ENCODE measurements at regions not wholly inside any gene's neighbourhood (a gene's known extent, or its start where the extent isn't known, plus 50 kb on each side); places are given as distances from the start of the nearest gene placed in this dataset.
A peak's percentile ranks its signal among the peaks of the same experiment; 100 is the strongest.

DNA sequence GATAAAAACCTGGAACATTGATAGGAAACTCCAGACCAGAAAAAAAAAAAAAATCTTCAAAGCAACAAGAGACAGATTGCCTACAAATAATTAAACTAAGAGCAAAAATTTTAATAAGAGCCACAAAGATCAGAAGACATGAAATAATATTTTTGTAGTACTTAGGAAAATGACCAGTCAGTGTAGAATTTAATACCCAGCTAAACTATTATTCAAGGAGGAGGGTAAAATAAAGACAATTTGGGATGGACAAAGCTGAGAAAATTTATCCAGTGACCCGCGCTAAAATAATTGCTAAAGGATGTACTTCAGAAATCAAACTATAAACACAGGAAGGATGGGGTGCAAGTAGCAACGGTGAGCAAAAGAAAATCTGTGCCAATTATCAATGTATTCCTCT lies 133.2 kb downstream of the AQP9 start:
- DNase-seq: no peak

DNA sequence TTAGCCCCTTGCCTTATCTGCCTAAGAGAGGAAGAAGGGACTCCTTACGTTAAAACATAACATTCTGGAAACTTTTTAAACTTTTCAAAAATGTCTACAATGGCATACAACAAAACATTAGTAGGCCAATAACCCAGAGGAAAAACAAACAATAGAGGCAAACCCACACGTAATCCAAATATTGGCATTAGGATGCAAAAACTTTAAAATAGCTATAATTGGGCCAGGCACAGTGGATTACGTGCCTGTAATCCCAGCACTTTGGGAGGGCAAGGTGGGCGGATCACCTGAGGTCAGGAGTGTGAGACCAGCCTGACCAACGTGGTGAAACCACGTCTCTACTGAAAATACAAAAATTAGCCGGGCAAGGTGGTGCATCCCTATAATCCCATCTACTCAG lies 134.9 kb downstream of the AQP9 start:
- DNase-seq: no peak

DNA sequence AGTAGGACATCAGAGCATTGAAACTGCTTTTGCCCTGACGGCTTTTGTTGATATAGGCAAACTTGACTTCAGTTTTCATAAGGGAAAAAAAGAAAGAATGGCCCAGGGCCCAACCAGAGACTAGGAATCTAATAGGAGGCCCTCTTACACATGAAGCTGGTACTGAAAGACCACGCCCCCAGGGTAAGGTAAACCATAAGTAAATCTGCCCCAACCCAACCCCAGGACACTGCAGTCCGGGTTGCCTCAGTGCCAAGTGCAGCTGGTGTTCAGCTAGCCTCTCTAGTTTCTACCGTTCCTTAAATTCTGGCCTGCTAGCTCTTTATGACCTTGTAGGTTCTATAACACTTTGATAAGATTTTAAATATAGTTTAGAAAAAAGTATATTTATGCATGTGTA lies 136.7 kb downstream of the AQP9 start:
- peak; percentile 22 for DNase-seq

- DNase-seq: no peak
Observed at GRCh38 chr15:58275785-58276184, 137.6 kb downstream of the AQP9 start.

DNA sequence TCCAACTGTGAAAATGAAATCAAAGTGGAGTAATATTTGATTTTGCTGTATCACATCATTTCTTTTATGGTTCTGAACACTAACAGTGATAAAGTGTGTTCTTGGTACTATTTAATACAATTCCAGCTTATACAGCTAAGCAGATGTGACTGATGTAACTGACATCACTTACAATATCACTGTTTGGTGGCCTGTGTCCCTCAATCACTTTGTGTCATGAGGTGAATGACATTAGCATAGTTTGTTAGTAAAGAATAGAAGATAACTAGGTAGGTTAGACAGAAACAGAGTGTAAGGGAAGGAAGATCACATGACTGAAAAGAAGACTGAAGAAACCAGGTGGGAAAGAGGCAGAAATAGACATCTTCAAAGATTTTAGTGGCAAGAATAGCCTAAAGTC lies 138.7 kb downstream of the AQP9 start:
- no peak for DNase-seq

DNA sequence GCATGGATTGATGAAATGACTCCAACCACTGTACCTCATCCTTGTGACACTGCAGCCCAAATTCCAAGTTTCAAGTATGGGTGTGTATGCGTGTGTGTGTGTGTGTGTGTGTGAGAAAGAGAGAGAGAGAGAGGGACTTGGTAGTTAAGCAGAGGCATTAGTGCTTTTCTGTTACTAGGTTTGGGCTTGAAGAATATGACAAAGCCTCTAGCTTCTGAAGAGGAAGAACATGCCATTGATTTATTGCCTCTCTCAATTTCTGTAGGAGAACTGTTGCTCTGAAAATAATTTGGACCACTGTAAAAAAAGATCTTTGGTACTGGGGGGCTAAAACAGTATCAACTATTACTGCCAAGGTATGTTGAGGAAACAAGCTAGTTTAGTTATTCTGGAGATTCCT lies 139.2 kb downstream of the AQP9 start:
- no peak for DNase-seq

- DNase-seq: no peak
Observed at GRCh38 chr15:58279106-58279505, 140.9 kb downstream of the AQP9 start.

DNA sequence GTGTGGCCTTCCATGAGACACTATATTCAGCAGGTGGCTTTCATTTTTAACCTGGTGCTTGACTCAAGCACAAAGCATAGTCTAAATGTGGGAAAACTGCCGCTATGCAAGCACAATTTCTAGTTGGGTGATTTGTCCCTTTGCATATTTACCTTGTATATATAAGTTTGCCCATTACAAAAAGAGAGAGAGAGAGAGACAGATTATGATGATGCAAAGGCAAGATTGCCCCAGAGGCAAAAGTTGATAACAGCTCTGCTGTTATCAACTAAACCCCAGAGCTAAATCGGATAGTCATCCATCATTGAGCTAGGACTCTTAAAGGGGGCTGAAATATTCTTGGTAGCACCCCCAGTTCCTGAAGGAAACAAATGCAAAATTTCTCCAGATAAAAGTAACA lies 141.5 kb downstream of the AQP9 start:
- no peak for DNase-seq

DNA sequence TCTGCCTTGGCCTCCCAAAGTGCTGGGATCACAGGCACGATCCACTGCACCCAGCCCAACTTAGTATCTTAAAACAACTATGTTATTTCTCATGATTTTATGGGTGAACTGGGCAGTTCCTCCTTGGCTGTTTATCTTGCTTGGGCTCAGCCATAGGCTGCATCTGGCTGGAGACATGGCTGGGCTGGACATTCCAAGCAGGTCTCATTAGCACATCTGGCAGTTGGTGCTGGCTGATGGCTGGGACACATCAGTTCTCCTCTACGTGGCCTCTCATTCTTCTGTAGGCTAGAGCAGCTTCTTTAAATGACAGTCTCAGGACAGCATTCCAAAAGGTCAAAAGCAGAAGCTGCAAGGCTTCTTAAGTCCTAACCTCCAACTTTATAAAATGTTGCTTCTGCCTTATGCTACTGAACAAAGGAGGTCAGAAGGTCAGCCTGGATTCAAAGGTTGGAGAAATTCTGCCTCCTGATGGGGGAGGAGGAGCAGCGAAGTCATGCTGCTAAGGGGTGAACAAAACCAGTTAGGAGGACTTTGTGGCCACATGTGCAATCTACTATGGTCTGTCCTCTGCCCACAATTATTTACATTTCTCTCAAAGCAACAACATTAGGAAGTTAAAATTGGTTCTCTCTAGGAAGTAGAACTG lies 144.0 kb downstream of the AQP9 start:
- no peak for DNase-seq

DNA sequence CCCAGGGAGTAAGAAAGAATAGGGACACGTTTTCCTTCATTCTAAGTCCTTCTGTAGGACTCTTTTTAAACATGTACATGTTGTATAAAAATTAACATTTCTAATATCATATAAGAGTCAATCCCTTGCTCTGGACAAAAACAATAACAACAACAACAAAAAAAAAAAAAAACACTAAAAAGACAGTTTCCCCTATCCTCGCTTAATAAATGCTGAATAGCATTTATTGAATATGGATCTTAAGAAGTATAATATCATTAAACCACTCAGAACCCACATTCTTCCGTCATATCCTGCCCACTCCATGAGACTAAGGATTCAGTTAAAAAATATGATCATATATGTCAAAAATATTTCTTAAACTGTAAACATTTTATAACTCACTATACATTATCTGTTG lies 145.1 kb downstream of the AQP9 start:
- no peak for DNase-seq

DNA sequence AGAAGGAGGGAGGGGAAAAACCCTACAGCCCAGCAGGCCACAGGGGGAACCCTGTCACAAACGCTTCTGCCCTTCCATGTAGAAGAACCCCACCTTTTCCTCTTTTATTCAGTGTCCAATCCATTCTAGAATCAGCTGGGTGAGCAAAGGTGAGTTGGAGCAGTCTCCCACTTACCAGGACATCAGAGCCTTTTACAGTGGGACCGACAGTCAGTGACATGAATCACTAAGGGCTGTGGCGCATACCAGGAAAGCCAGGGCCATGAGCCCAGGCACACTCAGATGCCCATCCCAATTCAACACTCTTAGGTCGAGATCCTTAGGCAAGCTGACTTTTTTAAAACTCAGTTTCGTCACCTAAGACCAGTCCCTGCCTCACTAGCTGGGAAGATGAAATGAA lies 146.1 kb downstream of the AQP9 start:
- no peak for DNase-seq

DNA sequence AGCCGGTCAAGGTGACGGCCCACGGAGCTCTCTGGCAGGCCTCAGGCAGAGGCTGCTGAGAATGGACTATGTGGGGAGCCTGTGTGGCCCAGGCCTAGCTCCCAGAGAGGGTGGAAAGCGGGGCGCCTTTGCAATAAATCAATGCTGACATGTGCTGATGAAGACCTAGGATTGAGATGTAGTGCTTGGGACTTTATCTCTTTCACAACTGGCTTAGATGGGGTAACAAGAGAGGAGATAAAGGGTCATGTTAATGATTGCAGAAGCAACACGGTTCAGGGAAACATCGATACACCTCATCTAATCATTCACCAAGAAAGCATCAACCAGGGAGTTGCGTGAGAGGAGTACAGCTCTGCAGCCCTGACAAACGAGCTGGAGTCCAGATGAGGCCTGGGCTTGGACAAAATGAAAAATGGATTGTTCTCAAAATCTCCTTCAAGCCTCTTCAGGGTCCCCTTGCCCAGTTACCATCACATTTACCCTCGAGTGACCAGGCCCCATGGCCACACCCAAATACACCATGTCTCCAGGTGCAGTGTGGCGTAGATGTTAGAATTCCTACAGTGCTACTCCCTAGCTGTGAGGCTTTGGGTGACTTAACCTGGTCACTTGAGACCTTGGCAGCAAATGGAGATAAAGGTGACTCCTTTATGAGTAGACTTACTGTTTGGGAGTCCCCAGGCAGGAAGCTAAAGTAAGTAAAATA lies 146.4 kb upstream of the LIPC start:
- DNase-seq: no peak

DNA sequence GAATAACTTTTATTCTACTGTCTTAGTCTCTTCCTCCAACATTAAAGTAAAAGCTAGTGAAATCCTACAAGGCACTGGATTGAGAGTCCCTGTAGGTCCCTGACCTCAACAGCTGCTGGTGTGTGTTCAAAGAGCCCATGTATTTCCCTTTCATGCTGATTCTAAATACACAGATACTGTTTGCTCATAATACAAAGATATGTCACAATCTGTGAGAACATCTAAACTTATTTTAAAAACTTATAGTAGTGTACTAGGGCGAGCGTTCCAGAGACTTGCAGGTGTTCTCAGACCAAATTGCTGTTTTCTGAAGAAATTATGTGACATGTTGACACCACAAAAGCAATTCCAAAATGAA lies 145.9 kb upstream of the LIPC start:
- DNase-seq: peak; percentile 26

DNA sequence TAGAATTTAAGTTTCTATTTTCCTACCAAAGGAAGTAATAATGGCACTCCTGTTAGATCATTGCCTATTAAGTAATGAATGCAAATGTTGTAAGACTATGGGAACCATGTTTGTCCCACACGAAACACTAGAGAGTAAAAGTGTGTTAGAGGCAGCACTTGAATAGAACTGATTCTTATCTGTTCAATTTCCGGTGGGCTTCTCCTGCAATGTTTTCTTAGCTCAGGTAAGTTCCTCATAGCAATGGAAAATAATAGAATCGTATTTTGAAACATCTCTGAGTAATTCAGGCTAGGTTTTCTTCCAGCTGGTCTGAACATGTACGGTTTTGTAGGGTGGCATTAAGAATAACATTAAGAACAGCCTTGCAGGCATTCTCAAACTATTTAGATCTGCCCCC lies 145.3 kb upstream of the LIPC start:
- DNase-seq: no peak

DNA sequence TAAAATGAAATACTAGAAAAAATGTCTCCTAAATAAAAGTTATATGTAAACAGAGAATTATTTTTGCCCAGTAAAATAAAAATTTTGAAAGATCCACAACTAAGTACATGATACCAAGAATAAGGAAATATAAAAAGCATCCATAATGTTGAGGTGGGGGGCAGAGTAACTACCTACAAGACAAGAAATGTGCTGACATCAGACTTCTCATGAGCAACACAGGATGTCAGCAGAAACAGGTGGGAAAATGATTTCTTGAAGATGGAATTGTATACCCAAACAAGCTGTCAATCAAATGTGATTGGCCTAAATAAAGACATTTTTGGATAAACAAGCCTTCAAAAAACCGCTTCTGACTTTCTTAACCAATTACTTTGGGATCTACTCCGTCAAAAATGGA lies 143.9 kb upstream of the LIPC start:
- no peak for DNase-seq

GRCh38 chr15:58288592-58288991 lies 143.2 kb upstream of the LIPC start:
- DNase-seq: no peak

- DNase-seq: no peak
Observed at GRCh38 chr15:58291848-58292247, 139.9 kb upstream of the LIPC start.

DNA sequence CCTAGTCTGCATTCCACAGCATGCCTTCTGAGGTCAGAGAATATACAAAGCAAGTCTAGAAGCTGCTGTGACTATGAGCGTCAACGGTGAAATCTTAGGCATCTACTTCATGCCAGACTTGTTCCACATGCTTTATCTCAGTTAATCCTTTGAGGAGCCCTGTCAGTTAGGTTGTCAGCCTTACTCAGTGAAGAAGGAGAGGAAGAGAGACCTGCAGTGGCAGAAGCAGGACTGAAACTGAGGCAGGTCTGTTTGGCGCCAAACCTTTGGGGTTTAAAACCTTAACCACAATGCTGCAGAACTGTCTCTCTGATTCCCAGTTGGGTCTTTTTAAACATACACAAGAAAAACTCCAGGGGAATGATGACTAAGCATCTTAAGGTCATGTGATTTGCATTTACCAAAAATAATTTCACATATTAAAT lies 139.0 kb upstream of the LIPC start:
- no peak for DNase-seq

- DNase-seq: peak; percentile 96
Observed at GRCh38 chr15:58293622-58294550, 137.9 kb upstream of the LIPC start.

DNA sequence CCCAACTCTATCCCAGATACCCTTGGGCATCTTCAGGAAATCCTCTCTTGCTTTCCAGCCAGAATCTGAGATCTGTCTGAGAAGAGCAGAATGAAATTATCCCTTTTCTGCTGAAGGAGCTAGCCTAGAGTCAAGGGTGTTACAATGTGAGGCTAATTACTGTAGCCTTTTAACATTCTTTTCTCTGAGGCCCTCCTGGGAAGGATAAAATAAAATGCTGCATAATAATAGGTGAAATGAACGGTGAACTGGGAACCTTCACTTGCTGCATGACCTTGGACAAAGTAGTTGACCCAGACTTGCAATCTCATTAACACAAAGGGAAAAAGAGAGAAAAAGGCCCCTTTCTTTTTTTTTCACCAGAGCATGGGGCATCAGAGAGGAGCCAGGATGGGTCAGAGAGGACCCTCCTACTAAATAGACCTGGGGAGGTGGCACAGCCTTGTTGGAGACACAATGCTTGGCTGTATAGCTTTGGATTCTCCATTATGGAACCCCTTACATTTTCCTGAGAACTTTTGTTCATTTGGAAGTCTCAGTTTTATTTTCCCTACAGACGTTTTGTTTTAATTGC lies 137.0 kb upstream of the LIPC start:
- peak; percentile 35 for DNase-seq

- no peak for DNase-seq
Observed at GRCh38 chr15:58295637-58296215, 136.1 kb upstream of the LIPC start.

DNA sequence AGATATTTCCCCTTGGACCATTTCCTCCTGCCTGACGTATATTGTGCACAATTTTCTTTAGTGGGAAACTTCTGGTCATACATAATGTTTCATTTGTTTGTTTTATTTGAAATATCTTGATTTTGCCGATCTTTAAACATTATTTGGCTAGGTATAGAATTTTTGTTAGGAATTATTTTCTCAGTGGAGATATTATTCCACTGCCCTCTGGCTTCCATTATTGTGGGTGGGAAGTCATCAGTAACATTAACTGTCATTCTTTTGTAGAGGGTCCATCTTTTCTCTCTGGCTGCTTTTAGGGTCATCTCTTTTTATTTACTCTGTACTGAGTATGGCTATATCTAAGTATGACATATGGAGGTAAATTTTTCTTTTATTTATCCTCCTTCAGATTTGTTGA lies 135.5 kb upstream of the LIPC start:
- no peak for DNase-seq

GRCh38 chr15:58297639-58298038 lies 134.2 kb upstream of the LIPC start:
- DNase-seq: no peak

All from DMS53 (cell line).